Inflammatory macrophage (primary cell): ENCODE measurements at regions not wholly inside any gene's neighbourhood (a gene's known extent, or its start where the extent isn't known, plus 50 kb on each side); places are given as distances from the start of the nearest gene placed in this dataset.
"Not testable (repeated sequence)": the region's sequence is repeated elsewhere in the genome, so short reads cannot be mapped to it uniquely, and the experiment has no call there.

Experiments
- DNase-seq, 2 donors: peaks; one replicate each; pipeline ENCODE4 v3.0.0-alpha.2; 2020 to 2022

DNA sequence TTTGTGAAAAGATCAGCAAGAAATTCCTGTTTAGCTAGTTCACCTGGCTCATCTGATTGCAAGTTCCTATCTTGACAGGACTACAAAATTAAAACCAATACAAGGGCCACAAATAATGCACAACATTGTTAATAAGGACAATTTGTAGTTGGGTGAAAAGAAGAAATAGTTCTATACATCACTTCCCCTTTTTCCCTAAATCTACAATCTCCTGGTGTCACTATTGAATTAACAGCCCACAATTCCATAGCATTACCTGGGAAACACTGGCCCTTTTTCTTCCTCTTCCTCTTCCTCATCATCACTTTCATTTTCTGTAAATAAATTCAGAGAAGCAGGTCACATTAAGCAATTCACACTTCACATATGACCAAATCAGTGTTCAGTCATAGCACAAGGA, 366.9 kb downstream of the FAM72C start:
- DNase-seq, result no peak

DNA sequence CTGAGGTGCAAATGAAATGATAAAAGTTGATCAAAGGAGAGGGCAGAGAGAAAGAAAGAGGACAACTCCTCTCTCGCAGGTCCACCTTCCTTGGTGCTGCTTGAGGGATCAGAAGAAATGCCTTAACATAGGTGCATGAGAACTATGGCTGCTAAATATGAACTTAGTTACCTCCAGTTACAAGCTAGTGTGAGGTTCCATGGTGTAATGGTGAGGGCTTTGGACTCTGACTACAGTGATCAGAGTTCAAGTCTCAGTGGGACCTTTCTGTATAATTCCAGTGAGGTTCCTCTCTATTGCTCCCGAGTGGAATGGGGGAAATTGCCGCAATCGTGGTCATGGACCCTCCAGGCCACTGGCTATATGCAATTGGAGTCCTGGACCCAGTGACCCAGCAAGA, 387.3 kb downstream of the FAM72C start:
- no peak for DNase-seq

DNA sequence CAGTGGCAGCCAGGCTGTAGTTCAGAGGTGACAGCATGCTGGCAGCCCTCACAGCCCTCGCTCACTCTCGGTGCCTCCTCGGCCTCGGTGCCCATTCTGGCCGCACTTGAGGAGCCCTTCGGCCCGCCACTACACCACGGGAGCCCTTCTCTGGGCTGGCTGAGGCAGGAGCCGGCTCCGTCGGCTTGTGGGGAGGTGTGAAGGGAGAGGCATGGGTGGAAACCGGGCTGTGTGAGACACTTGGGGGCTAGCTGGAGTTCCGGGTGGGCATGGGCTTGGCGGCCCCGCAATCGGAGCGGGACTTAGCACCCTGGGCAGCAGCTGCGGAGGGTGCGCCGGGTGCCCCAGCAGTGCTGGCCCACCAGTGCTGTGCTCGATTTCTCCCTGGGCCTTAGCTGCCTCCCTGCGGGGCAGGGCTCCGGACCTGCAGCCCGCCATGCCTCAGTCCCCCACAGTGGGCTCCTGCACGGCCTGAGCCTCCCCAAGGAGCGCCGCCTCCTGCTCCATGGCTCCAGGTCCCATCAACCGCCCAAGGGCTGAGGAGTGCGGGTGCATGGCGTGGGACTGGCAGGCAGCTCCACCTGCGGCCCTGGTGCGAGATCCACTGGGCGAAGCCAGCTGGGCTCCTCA, 396.8 kb downstream of the FAM72C start:
- DNase-seq, result no peak

DNA sequence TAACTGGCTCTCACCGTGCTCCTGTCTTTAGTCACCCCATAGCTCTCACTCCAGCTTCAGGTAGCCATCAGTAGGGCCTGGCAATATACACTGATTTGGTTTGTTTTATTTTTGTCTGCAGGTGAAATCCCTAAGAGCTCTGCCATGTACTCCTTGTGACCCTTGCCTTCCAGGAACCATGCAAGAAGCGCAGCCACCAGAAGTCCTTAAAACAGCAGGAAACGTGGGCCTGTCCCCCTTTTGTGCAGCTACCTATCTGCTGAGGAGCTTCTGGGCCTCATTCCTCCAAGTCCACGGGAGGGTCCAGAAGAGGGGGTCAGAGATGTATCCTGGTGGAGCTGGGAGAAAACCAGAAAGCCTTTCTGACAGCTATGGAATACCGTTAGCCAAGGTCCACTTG, 399.1 kb downstream of the FAM72C start:
- DNase-seq, result not testable (repeated sequence)

DNA sequence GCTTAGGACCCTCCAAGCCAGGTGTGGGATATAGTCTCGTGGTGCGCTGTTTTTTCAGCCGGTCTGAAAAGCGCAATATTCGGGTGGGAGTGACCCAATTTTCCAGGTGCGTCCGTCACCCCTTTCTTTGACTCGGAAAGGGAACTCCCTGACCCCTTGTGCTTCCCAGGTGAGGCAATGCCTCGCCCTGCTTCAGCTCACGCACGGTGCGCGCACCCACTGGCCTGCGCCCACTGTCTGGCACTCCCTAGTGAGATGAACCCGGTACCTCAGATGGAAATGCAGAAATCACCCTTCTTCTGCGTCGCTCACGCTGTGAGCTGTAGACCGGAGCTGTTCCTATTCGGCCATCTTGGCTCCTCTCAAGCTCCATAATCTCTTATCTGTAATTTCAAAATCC, 408.0 kb downstream of the FAM72C start:
- DNase-seq, result not testable (repeated sequence)

DNA sequence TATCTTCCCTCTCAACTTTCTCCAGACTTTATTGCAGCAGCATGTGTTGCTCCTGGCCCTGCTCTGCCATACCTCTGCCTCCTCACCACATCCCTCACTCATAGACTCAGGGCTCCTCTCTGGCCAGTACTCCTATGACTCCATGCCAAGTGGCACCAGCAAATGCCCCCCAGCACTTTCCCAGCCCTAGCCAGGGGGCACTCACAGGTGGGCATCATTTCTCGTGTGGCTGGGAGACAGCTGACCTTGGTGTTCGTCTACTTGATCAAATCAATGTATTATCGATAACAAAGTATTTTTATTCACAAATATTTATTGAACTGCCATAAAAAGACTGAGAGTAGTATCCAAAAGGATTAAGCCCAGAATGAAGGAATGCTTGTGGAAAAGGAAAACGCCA, 418.2 kb downstream of the FAM72C start:
- no peak for DNase-seq

DNA sequence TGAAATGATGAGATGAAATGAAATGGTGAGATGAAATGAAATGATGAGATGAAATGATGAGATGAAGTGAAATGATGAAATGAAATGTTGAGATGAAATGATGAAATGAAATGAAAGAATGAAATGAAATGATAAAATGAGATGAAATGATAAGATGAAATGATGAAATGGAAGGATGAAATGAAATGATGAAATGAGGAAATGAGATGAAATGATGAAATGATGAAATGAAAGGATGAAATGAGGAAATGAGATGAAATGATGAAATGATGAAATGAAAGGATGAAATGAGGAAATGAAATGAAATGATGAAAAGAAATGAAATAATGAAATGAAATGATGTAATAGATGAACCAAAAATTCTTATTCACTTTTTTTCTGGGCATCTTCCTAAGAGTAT, 467.1 kb downstream of the FAM72C start:
- not testable (repeated sequence) for DNase-seq

DNA sequence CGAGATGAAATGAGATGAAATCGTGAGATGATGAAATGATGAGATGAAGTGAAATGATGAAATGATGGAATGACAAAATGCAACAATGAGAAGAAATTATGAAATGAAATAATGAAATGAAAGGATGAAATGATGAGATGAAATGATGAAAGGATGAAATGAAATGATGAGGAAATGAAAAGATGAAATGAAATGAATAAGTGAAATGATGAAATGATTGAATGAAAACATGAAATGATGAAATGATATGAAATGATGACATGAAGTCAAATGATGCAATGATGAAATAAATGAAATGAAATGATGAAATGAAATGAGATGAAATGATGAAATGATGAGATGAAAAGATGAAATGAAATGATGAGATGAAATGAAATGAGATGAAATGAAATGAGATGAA, 467.7 kb downstream of the FAM72C start:
- not testable (repeated sequence) for DNase-seq

DNA sequence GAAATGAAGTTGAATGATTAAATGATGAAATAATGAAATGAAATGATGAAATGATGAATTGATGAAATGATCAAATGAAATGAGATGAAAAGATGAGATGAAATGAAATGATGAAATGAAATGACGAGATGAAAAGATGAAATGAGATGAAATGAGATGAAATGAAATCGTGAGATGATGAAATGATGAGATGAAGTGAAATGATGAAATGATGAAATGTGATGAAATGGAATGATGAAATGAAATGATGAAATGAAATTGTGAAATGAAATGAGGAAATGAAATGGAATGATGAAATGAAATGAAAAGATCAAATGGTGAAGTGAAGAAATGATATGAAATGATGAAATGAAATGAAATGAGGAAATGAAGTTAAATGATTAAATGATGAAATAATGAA, 468.7 kb downstream of the FAM72C start:
- not testable (repeated sequence) for DNase-seq

DNA sequence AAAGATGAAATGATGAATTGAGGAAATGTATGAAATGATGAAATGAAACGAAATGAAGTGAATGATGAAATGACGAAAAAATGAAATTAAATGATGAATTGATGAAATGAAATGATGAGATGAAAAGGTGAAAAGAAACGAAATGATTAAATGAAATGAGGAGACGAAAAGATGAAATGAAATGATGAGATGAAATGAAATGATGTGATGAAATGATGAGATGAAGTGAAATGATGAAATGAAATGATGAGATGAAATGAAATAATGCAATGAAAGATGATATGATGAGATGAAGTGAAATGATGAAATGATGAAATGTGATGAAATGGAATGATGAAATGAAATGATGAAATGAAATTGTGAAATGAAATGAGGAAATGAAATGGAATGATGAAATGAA, 469.7 kb downstream of the FAM72C start:
- not testable (repeated sequence) for DNase-seq

DNA sequence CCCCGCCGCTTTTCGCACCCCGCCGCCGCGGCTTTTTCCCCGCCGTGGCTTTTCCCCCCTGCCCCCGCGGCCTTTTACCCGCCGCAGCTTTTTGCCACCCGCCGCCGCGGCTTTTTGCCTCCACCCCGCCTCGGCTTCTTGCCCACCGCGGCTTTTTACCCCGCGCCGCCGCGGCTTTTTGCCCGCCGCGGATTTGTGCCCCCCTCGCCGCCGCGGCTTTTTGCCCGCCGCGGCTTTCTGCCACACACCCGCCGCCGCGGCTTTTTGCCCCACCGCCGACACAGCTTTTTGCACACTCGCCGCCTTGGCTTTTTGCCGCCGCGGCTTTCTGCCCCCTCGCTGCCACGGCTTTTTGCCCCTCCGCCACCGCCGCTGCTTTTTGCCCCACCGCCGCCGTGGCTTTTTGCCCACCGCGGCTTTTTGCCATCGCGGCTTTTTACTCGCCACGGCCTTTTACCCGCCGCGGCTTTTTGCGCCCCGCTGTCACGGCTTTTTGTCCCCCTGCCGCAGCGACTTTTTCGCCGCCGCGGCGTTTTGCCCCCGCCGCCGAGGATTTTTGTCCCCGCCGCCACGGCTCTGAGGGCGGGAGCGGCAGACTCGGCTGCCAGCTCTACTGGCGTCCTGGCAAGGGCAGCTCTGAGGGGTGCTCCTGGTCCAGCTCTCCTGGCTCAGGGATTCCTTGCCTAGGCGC, 473.6 kb downstream of the FAM72C start:
- DNase-seq, result not testable (repeated sequence)

DNA sequence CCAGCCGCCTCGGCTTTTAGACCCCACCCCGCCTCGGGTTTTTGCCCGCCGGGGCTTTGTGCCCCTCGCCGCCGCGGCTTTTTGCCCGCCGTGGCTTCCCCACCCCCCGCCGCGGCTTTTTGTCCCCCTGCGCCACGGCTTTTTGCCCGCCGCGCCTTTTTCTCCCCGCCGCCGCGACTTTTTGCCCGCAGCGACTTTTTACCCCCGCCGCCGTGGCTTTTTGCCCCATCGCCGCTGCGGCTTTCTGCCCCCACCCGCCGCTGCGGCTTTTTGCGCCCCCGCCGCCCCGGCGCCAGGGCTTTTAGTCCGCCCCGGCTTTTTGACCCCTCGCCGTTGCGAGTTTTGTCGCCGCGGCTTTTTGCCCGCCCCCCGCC, 474.4 kb downstream of the FAM72C start:
- no peak for DNase-seq

DNA sequence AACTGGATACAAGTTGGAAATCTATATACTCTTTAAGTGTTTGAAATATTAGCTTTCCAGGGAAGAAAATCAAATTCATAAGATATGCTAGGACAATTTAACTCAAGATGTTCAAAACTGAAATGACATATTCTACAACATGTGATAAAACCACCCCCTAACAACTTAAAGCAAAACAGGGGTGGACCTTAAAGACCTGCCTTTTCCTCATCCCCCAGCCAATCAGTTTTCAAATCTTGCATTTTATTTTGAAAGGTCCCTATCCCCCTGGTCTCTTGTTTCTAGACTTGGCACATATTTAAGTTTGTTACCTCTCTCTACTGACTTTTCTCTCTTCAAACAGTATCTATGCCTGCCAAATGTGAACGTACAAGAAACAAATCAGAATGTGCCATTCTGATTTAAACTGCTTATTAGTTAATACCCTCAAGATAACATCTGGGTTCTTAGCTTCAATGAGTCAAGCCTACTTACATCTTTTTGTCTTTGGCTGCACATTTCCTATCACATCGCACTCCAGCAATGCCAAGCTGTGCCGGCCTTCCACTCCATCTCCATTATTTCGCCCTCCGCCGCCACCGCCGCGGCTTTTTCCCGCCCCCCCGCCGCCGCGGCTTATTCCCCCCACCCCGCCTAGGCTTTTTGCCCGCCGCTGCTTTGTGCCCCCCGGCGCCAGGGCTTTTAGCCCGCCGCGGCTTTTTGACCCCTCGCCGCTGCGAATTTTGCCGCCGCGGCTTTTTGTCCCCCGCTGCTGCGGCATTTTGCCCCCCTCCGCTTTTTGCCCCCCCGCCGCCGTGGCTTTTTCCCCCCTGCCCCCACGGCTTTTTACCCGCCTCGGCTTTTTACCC, 475.0 kb downstream of the FAM72C start:
- DNase-seq, result not testable (repeated sequence)
